Aorta (tissue), 5 donors: ENCODE measurements at regions not wholly inside any gene's neighbourhood (a gene's known extent, or its start where the extent isn't known, plus 50 kb on each side); places are given as distances from the start of the nearest gene placed in this dataset.

Experiments used
- ATAC-seq: fragments of 200-7000 bp; cut with Tn5 transposase; one replicate; pipeline ENCODE4 v1.9.1; 2022; ENCODE audit warnings: moderate library complexity; ENCODE audit not compliant: low FRiP score
- DNase-seq, 2 donors: peaks; one replicate each; pipeline ENCODE4 v3.0.0-alpha.2; 2020
- H3K27ac ChIP-seq, 2 donors: one replicate each; pipeline ENCODE4 v1.5.1; 2013; ENCODE audit warnings: low read length in 2 of 2, mild to moderate bottlenecking in 2 of 2, moderate library complexity in 2 of 2, control low read depth in 1 of 2, inconsistent platforms in 1 of 2, low read depth in 1 of 2
- H3K27me3 ChIP-seq, 2 donors: one replicate each; pipeline ENCODE4 v1.6.1; 2013; ENCODE audit warnings: control low read depth in 1 of 2, low read length in 1 of 2, mild to moderate bottlenecking in 1 of 2, moderate library complexity in 1 of 2; ENCODE audit not compliant: insufficient read depth in 2 of 2, control insufficient read depth in 1 of 2
- H3K36me3 ChIP-seq, 2 donors: one replicate each; pipeline ENCODE4 v1.6.1; 2013; ENCODE audit warnings: control low read depth in 1 of 2, low read length in 1 of 2, mild to moderate bottlenecking in 1 of 2; ENCODE audit not compliant: insufficient read depth in 2 of 2, control insufficient read depth in 1 of 2
- H3K4me1 ChIP-seq, 2 donors: one replicate each; pipeline ENCODE4 v1.6.1; 2013; ENCODE audit warnings: low read length in 2 of 2, control low read depth in 1 of 2, mild to moderate bottlenecking in 1 of 2, moderate library complexity in 1 of 2; ENCODE audit not compliant: insufficient read depth in 2 of 2, control insufficient read depth in 1 of 2
- H3K4me3 ChIP-seq, 2 donors: one replicate each; pipeline ENCODE4 v1.5.1; 2013; ENCODE audit warnings: low read length in 2 of 2, control low read depth in 1 of 2, mild to moderate bottlenecking in 1 of 2
- H3K9me3 ChIP-seq: one replicate; pipeline ENCODE4 v1.6.1; 2013; ENCODE audit warnings: mild to moderate bottlenecking, low read length; ENCODE audit not compliant: control insufficient read depth
- WGBS, 2 donors: extraction: QIAGEN DNeasy Blood & Tissue Kit; methylation state at CpG; one replicate each; pipeline ENCODE4 v1.1.7; 2013; 5-methylcytosine and 5-hydroxymethylcytosine counted together
- intact Hi-C, 2 donors: fragments of 100-400 bp; cut with DNase I; formaldehyde crosslinking; loops; one replicate each; pipeline versions ENCODE4 v1.14.2 to v1.15.0; 2022
- donor health status: healthy with polysubstance abuse.
- donor health status: Bipolar disorder and iron deficiency.
- donor health status: DM: no; HTN: no; CAD: no.
- donor health status: DM: no; HTN: no; CAD: no.
- donor health status: DM: yes; HTN: yes; CAD: no.

GRCh38 chr2:5352286-5352685, 339.9 kb upstream of the SOX11 start:
- 46 to 56% methylated on average over 2 of the region's 2 CpGs for WGBS, 2 donors

DNA sequence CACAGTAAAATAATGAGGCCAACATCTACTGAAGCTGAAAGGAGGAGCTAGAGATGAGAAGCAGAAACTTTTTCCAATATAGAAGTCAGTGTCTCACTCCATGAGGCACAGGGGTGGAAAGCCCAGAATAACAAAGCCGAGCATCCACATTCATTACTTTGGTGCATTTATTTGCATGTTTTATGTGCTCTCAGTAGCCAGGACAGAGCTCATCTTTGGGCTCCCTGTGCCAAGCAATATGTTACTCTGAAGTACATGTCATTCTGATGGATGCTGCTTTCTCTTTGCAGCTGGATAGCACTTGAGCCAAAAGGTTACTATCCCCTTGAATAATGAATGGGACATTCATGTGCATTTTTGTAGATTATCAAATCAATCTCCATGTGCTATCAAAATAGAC, 338.6 kb upstream of the SOX11 start:
- H3K4me3 ChIP-seq, result no peak overlapping the region
- DNase-seq, result no peak
- H3K36me3 ChIP-seq, result no peaks in the 10 kb centered on the region
- H3K27me3 ChIP-seq, result no peaks in the 10 kb centered on the region
- intact Hi-C loops, result no loop called here
- no peaks in the 10 kb centered on the region for H3K4me1 ChIP-seq
- H3K27ac ChIP-seq, result no peak overlapping the region
- no peak for ATAC-seq
- WGBS, 2 donors, result 22 to 42% methylated on average over 1 of the region's 1 CpG
- no peaks in the 10 kb centered on the region for H3K9me3 ChIP-seq

More at GRCh38 chr2:5352286-5352685, 339.9 kb upstream of the SOX11 start:
- H3K27me3 ChIP-seq, result no peaks in the 10 kb centered on the region
- no peak overlapping the region for H3K27ac ChIP-seq
- H3K36me3 ChIP-seq, result no peaks in the 10 kb centered on the region
- H3K4me3 ChIP-seq, result no peak overlapping the region
- H3K9me3 ChIP-seq, result no peaks in the 10 kb centered on the region
- no peaks in the 10 kb centered on the region for H3K4me1 ChIP-seq
- DNase-seq (no peak), ATAC-seq (no peak)
- intact Hi-C loops, result no loop called here

- Histone ChIP-seq H3K9me3 (no peaks in the 10 kb centered on the region), H3K4me3 (no peak overlapping the region), H3K27me3 (peaks cover 0 to 1% of the 10 kb centered on the region in 2 donors), H3K27ac (no peak overlapping the region), H3K36me3 (no peaks in the 10 kb centered on the region), H3K4me1 (no peaks in the 10 kb centered on the region)
- intact Hi-C loops, result no loop called here
- DNase-seq (no peak), ATAC-seq (no peak)
- 78 to 81% methylated on average over 6 of the region's 6 CpGs for WGBS, 2 donors
These were observed 332.8 kb upstream of the SOX11 start for GRCh38 chr2:5359397-5359796.

- DNase-seq, result no peak
- H3K36me3 ChIP-seq, result no peaks in the 10 kb centered on the region
- no peaks in the 10 kb centered on the region for H3K9me3 ChIP-seq
- H3K27me3 ChIP-seq, result peaks cover 0 to 1% of the 10 kb centered on the region in 2 donors
- no peak overlapping the region for H3K4me3 ChIP-seq
- H3K27ac ChIP-seq, result no peak overlapping the region
- no peak for ATAC-seq
- intact Hi-C loops, result no loop called here
- WGBS, 2 donors, result 78 to 87% methylated on average over 9 of the region's 9 CpGs
- no peaks in the 10 kb centered on the region for H3K4me1 ChIP-seq
These were observed 332.1 kb upstream of the SOX11 start for GRCh38 chr2:5360081-5360480.

DNA sequence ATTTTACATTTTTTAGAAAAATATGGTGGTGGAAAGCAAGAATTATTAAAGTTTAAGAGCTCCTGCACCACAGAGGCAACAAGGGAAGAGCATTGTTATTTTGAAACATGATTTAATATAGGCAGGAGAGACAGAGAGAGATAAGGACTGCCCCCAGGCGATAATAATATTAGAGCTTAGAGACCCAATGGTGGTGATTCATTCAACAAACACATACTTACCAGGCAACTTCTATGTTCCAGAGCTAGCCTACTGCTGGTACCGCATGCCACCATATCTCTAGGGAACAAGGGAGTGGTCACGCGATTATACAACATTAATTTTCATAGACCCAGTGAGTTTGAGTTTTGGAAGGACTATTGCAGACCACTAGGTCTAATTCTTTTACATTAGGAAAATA, 327.8 kb upstream of the SOX11 start:
- intact Hi-C loops, result no loop called here

DNA sequence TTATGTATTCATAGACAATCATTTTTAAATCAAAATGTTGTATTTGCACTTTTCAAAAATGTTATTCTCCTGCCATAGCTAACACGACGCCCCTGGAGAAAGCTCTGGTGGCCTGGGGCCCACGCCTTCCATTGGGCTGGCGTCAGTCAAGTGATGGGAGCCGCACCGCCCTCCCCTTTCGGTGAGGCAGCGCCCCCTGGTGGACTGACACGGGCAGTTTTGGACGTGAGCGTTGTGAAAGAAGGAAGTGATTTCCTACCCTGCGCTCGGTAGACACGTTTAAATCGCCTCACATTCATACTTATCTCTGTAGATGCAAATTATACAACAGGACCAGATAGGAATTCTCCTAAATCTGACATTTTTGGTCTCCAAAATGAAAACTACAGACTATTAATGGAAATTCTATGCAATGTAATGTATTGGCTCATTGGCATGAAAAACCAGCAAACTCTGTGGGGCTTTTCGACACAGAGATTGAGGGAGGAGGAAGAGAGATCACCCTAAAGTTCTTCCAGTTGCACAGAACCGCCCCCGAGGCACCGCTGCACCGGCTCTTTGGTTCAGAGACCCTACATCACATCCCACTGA, 326.2 kb upstream of the SOX11 start:
- ATAC-seq (no peak), DNase-seq (peak; percentile 55 to 82)
- H3K4me1 ChIP-seq, result no peaks in the 10 kb centered on the region
- H3K4me3 ChIP-seq, result no peak overlapping the region
- no peaks in the 10 kb centered on the region for H3K36me3 ChIP-seq
- 17% methylated on average over 20 of the region's 20 CpGs for WGBS, 2 donors
- intact Hi-C loops, result no loop called here
- H3K9me3 ChIP-seq, result no peaks in the 10 kb centered on the region
- peaks cover 0 to 1% of the 10 kb centered on the region in 2 donors for H3K27me3 ChIP-seq
- H3K27ac ChIP-seq, result no peak overlapping the region

More for the DNA sequence above, 327.8 kb upstream of the SOX11 start:
- 62 to 80% methylated on average over 4 of the region's 4 CpGs for WGBS, 2 donors
- H3K27ac ChIP-seq, result no peak overlapping the region
- ATAC-seq (no peak), DNase-seq (no peak)
- H3K36me3 ChIP-seq, result no peaks in the 10 kb centered on the region
- no peak overlapping the region for H3K4me3 ChIP-seq
- H3K4me1 ChIP-seq, result no peaks in the 10 kb centered on the region
- no peaks in the 10 kb centered on the region for H3K9me3 ChIP-seq
- H3K27me3 ChIP-seq, result peaks cover 0 to 1% of the 10 kb centered on the region in 2 donors

- Histone ChIP-seq H3K36me3 (no peaks in the 10 kb centered on the region), H3K9me3 (no peaks in the 10 kb centered on the region), H3K27me3 (peaks cover 0 to under 1% of the 10 kb centered on the region in 2 donors), H3K4me1 (no peaks in the 10 kb centered on the region), H3K27ac (no peak overlapping the region), H3K4me3 (no peak overlapping the region)
- DNase-seq, result no peak
- WGBS, 2 donors, result 95 to 98% methylated on average over 6 of the region's 6 CpGs
- intact Hi-C loops, result no loop called here
- no peak for ATAC-seq
These were observed 324.9 kb upstream of the SOX11 start for GRCh38 chr2:5367321-5367720.

GRCh38 chr2:5368263-5368662, 323.9 kb upstream of the SOX11 start:
- no peaks in the 10 kb centered on the region for H3K27me3 ChIP-seq
- no peak for ATAC-seq
- intact Hi-C loops, result no loop called here

DNA sequence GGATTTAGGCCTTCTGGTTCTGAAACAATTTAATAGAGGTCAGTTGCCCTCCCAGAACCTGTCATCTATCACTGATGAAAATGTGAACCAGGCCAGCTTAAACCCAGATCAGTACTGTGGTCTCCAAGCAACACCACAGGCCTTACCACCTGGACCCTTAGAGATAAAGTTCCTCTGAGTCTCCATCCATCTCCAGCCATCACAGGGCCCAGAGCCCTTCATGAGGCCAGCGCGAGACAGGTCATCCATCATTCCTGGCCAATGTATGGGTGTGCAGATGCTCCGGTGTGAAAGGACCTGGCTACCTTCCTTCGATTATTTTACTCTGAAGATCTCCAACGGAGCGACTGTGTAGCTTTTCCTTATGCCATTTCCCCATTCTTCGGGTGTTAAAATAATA, 322.7 kb upstream of the SOX11 start:
- DNase-seq, result no peak
- WGBS, 2 donors, result 91 to 93% methylated on average over 7 of the region's 7 CpGs

More at GRCh38 chr2:5368263-5368662, 323.9 kb upstream of the SOX11 start:
- DNase-seq, result no peak
- Histone ChIP-seq H3K27ac (no peak overlapping the region), H3K4me1 (no peaks in the 10 kb centered on the region), H3K9me3 (no peaks in the 10 kb centered on the region), H3K36me3 (no peaks in the 10 kb centered on the region), H3K4me3 (no peak overlapping the region)
- 90% methylated on average over 7 of the region's 7 CpGs for WGBS, 2 donors

More for the DNA sequence above, 322.7 kb upstream of the SOX11 start:
- no peaks in the 10 kb centered on the region for H3K27me3 ChIP-seq
- H3K36me3 ChIP-seq, result no peaks in the 10 kb centered on the region
- intact Hi-C loops, result no loop called here
- no peak overlapping the region for H3K4me3 ChIP-seq
- ATAC-seq, result no peak
- no peaks in the 10 kb centered on the region for H3K9me3 ChIP-seq
- H3K27ac ChIP-seq, result no peak overlapping the region
- no peaks in the 10 kb centered on the region for H3K4me1 ChIP-seq
